ENCODE measurements at regions not wholly inside any gene's neighbourhood (a gene's known extent, or its start where the extent isn't known, plus 50 kb on each side); places are given as distances from the start of the nearest gene placed in this dataset.

GRCh38 chr2:134142903-134143302, 111.0 kb upstream of the MGAT5 start (continued):
- TF ChIP-seq CHD7 (IDR thresholded peaks at IDR 0.05; ENCODE audit: insufficient replicate concordance, low read length) (no peak), NANOG (IDR thresholded peaks at IDR 0.05; ENCODE audit: insufficient read depth, low read depth, low read length, poor library complexity, severe bottlenecking) (no peak), SP2 (IDR thresholded peaks at IDR 0.05; ENCODE audit: low read length) (no peak), JUND (IDR thresholded peaks at IDR 0.05; ENCODE audit: low read length) (peak; percentile 73)

All from H1 (cell line).